Stimulated activated naive CD8-positive, alpha-beta T cell treated with anti-CD3 and anti-CD28 coated beads, Interleukin-15, Interleukin-2, amounts not matched to agents 100 ng/mL and 50 ng/mL, for 24 hours (primary cell): ENCODE measurements at regions not wholly inside any gene's neighbourhood (a gene's known extent, or its start where the extent isn't known, plus 50 kb on each side); places are given as distances from the start of the nearest gene placed in this dataset.
"Not testable (repeated sequence)": the region's sequence is repeated elsewhere in the genome, so short reads cannot be mapped to it uniquely, and the experiment has no call there.

Source experiments
- H3K27ac Mint-ChIP-seq: one replicate; pipeline ENCODE4 v1.8.0; 2021; ENCODE audit warnings: mild to moderate bottlenecking, mixed read lengths
- H3K27me3 Mint-ChIP-seq: one replicate; pipeline ENCODE4 v1.8.0; 2021; ENCODE audit warnings: mixed read lengths
- H3K36me3 Mint-ChIP-seq: one replicate; pipeline ENCODE4 v1.8.0; 2021; ENCODE audit warnings: low read depth, mixed read lengths
- H3K4me1 Mint-ChIP-seq: one replicate; pipeline ENCODE4 v1.8.0; 2021; ENCODE audit warnings: low read depth, mixed read lengths
- H3K4me3 Mint-ChIP-seq: one replicate; pipeline ENCODE4 v1.8.0; 2021; ENCODE audit warnings: mild to moderate bottlenecking, mixed read lengths
- H3K9me3 Mint-ChIP-seq: one replicate; pipeline ENCODE4 v1.8.0; 2021; ENCODE audit warnings: mixed read lengths

DNA sequence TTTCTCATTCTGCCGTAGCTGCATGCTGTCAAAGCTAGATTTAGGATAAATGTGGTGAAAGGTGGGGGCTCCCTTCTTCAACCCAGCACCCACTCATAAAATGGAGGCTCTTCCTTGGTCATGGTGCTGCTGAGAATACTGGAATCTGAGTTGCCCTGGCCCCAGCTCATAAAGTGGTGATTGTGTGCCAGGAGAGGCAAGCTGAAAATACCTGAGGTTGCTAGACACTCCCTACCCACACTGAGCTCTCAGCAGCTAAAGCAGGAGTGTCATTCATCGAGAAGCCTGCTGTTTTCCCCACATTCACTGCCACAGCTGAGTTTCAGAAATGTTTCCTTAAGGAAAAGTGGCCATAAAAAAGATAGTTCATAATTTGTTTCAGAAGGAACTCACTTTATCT is 297.1 kb upstream of the RBMS1 start:
- Mint-ChIP-seq H3K4me3 (no peak overlapping the region), H3K36me3 (no peaks in the 10 kb centered on the region), H3K27ac (no peak overlapping the region), H3K9me3 (no peaks in the 10 kb centered on the region), H3K4me1 (no peaks in the 10 kb centered on the region), H3K27me3 (peaks cover 3% of the 10 kb centered on the region)

DNA sequence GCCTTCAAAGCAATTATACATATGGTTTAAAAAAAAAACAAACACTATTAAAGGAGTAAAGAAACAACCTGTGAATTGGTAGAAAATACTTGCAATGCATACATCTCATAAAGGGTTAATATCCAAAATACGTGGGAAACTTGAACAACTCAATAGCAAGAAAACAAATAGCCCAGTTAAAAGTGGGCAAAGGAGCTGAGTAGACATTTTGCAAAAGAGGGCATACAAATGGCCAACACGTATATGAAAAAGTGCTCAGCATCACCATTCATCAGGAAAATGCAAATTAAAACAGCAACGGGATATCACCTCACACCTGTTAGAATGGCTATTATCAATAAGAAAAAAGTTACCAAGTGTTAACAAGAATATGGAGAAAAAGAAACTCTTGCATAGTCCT is 298.3 kb upstream of the RBMS1 start:
- Mint-ChIP-seq H3K9me3 (no peaks in the 10 kb centered on the region), H3K4me1 (no peaks in the 10 kb centered on the region), H3K27ac (no peak overlapping the region), H3K36me3 (no peaks in the 10 kb centered on the region), H3K4me3 (no peak overlapping the region), H3K27me3 (peaks cover 3% of the 10 kb centered on the region)

DNA sequence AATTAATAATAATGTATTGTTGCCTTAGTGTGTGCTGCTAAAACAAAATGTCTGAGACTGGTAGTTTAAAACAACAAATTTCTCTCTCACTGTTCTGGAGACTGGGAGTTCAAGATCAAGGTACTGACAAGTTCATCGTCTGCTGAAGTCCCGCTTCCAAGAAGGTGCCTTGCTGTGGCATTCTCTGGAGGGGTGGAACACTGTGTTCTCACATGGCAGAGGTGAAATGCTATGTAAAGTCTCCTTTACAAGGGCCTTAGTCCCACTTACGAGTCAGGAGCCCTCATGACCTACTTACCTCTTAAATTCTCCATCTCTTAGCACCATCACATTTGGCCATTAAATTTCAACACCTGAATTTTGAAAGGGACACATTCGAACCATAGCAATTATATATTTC is 299.2 kb upstream of the RBMS1 start:
- Mint-ChIP-seq H3K4me1 (no peaks in the 10 kb centered on the region), H3K27ac (no peak overlapping the region), H3K4me3 (no peak overlapping the region), H3K36me3 (no peaks in the 10 kb centered on the region), H3K9me3 (no peaks in the 10 kb centered on the region), H3K27me3 (peaks cover 3% of the 10 kb centered on the region)

DNA sequence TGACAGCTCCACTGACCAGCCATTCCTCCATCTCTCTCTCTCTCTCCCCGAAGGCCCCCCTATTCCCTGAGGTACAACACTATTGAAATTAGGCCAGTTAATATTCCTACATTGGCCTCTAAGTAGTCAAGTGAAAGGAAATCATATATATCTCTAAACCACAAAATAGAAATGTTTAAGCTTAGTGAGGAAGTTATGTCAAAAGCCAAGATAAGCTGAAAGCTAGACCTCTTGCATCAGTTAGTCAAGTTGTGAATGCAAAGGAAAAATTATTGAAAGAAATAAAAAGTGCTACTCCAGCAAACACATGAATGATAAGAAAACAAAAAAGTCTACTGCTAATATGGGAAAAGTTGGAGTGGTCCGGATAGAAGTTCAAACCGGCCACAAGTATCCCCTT is 301.3 kb upstream of the RBMS1 start:
- no peak overlapping the region for H3K4me3 Mint-ChIP-seq

DNA sequence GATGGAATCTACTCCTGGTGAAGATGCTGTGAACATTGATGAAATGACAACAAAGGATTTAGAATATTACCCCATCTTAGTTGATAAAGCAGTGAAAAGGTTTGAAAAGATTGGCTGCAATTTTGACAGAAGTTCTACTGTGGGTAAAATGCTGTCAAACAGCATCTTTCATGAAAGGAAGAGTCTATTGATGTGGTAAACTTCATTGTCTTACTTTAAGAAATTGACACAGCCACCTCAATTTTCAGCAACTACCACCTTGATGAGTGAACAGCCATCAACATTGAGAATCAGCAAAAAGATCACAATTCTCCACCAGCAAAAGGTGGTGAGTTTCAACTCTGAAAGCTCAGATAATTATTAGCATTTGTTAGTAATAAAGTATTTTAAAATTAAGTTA is 310.3 kb upstream of the RBMS1 start:
- no peaks in the 10 kb centered on the region for H3K36me3 Mint-ChIP-seq
- H3K27ac Mint-ChIP-seq, result no peak overlapping the region
- no peak overlapping the region for H3K4me3 Mint-ChIP-seq
- peaks cover 9% of the 10 kb centered on the region for H3K9me3 Mint-ChIP-seq
- H3K4me1 Mint-ChIP-seq, result peaks cover 6% of the 10 kb centered on the region
- no peaks in the 10 kb centered on the region for H3K27me3 Mint-ChIP-seq

More for the DNA sequence above, 301.3 kb upstream of the RBMS1 start:
- Mint-ChIP-seq H3K9me3 (no peaks in the 10 kb centered on the region), H3K27ac (no peak overlapping the region), H3K27me3 (no peaks in the 10 kb centered on the region), H3K36me3 (no peaks in the 10 kb centered on the region), H3K4me1 (no peaks in the 10 kb centered on the region)

DNA sequence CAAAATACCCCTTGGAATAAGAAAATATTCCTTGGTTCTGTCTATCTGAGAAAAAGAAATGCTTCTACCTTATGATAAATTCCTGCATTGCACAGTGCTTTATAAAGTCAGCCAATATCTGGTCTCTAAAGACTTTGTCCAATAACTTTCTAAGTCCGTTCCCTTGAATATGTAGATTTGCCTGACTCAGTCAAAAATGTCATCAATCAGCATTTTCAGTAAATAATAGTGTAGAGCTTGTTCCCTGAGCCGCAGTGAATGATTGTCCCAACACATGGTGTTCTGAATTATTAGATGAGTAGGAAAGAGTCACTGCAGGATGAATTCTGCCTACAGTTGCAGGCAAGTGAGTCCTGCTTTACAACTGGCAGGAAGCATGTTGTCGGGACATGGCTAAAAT is 316.8 kb upstream of the RBMS1 start:
- Mint-ChIP-seq H3K36me3 (no peaks in the 10 kb centered on the region), H3K27me3 (peaks cover 4% of the 10 kb centered on the region), H3K4me3 (no peak overlapping the region), H3K4me1 (no peaks in the 10 kb centered on the region), H3K27ac (no peak overlapping the region), H3K9me3 (peaks cover 9% of the 10 kb centered on the region)

DNA sequence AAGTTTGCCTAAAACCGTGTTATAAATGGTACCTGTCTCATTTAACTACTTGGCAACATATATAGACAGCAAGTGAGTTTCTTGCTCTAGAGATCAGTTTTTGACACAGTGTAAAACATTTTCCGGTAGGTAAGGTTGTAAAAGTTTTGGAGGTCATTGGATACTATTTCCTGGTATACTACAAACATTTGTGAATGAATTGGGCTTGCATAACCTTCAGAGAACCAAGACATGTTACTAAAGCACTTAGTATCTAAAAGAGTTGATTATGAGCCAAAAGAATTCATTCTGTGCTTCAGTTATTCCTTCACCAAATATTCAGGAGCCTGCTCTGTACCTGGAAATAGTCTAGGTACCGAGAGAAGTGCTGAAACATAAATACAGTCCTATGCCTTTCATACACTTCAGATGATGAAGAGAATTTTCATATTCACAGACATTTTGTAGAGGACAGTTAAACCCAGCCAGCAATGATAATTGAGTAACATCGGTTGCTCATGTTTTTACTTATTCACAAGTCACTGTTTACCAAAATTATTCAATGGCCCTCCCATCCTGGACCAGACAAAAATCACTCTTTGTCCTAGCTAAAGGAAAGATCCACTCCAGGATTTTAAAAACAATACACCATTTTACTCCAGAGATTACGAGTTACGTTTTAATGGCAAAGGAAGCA is 319.4 kb upstream of the RBMS1 start:
- no peak overlapping the region for H3K4me3 Mint-ChIP-seq
- peaks cover 4% of the 10 kb centered on the region for H3K27me3 Mint-ChIP-seq
- H3K36me3 Mint-ChIP-seq, result no peaks in the 10 kb centered on the region
- H3K9me3 Mint-ChIP-seq, result no peaks in the 10 kb centered on the region
- H3K4me1 Mint-ChIP-seq, result no peaks in the 10 kb centered on the region
- H3K27ac Mint-ChIP-seq, result no peak overlapping the region

DNA sequence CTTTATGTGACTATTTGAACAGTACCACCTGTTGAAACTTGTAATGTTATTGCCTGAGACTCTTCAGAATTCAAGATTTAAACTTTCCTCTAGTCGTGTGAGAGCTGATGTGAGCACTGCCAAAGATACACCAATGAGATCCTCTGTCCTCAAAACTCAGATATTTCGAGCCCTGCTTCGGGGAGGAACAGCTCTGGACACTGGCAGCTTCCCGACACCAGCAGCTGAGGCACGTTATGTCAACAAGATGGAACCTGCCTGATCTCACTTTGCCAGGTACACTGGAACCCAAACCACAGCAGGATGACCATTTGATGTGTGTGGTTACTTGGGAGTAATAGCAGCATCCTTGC is 319.9 kb upstream of the RBMS1 start:
- no peaks in the 10 kb centered on the region for H3K9me3 Mint-ChIP-seq
- peaks cover 4% of the 10 kb centered on the region for H3K27me3 Mint-ChIP-seq
- H3K4me3 Mint-ChIP-seq, result no peak overlapping the region
- no peak overlapping the region for H3K27ac Mint-ChIP-seq
- H3K36me3 Mint-ChIP-seq, result no peaks in the 10 kb centered on the region
- no peaks in the 10 kb centered on the region for H3K4me1 Mint-ChIP-seq

DNA sequence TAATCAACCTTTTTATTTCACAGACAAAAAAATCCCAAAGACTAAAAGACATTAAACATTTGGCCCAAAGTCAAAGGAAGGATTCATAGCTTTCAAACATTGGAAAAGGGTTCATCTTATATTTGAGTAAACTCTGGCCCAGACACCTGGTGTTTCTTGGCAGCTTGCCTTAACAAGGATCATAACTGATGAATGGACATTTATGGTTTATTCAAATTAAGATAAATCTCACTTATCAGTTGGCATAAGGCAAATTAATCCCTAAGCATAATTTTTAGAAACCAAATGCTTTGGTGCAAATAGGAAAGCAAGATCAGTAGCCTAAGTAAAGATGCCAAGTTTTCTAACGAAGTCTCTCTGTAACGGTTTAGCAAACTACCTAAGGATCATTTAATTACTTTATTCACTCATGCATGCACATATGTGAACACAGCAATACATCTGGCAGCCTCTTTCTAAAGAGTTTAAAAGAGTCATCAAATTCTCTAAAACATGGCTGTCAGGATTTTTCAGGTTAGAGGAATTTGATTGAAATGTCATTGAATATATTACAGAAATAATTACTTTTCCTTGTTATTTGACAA is 323.4 kb upstream of the RBMS1 start:
- Mint-ChIP-seq H3K4me1 (no peaks in the 10 kb centered on the region), H3K27me3 (no peaks in the 10 kb centered on the region), H3K36me3 (no peaks in the 10 kb centered on the region), H3K9me3 (peaks cover 3% of the 10 kb centered on the region), H3K4me3 (no peak overlapping the region), H3K27ac (no peak overlapping the region)

DNA sequence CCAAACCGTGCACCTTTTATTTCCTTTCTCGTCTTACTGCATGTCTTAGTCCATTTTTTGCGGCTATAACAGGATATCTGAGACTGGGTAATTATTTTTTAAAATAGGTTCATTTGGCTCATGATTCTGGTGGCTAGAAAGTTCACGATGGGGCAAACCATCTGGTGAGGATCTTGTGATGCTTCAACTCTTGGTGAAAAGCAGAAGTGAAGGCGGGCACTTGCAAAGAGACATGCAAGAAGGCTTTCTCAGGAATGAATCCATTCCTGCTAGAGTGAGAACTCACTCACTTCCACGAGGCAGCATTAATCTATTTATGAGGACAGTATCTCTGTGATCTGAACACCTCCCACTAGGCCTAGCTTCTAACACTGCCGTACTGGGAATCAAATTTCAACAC is 327.1 kb upstream of the RBMS1 start:
- peaks cover 31% of the 10 kb centered on the region for H3K9me3 Mint-ChIP-seq
- no peaks in the 10 kb centered on the region for H3K27me3 Mint-ChIP-seq
- H3K27ac Mint-ChIP-seq, result no peak overlapping the region
- H3K4me1 Mint-ChIP-seq, result no peaks in the 10 kb centered on the region
- peaks cover 8% of the 10 kb centered on the region for H3K36me3 Mint-ChIP-seq
- no peak overlapping the region for H3K4me3 Mint-ChIP-seq

DNA sequence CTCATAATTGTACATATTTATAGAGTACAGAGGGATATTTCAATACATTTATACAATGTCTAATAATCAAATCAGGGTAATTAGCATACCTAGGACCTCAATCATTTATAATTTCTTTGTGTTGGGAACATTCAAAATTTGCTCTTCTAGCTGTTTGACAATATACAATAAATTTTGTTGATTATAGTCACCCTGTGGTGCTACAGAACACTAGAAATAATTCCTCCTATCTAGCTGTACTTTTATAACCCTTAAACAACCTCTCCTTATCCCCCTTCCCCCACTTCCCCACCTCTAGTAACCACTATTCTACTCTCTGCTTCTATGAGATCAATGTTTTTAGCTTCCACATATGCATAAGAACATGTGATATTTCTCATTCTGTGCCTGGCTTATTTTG is 328.4 kb upstream of the RBMS1 start:
- H3K27ac Mint-ChIP-seq, result no peak overlapping the region
- no peaks in the 10 kb centered on the region for H3K4me1 Mint-ChIP-seq
- H3K27me3 Mint-ChIP-seq, result no peaks in the 10 kb centered on the region
- peaks cover 41% of the 10 kb centered on the region for H3K9me3 Mint-ChIP-seq
- H3K36me3 Mint-ChIP-seq, result peaks cover 8% of the 10 kb centered on the region
- no peak overlapping the region for H3K4me3 Mint-ChIP-seq

DNA sequence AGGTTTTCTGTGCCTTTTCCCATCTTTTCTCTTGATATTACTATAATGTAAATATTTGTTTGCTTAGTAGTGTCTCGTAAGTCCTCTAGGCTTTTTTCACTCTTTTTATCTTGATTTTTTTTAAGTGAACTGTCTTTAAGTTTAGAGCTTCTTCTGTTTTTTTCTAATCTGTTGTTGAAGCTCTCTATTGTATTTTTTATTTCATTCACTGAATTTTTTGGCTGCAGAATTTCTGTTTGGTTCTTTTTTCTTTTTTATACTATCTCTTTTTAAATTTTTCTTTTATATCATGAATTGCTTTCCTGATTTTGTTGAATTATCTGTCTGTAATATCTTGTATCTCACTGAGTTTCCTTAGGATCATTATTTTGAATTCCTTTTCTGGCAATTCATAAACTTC is 331.8 kb upstream of the RBMS1 start:
- no peaks in the 10 kb centered on the region for H3K27me3 Mint-ChIP-seq
- H3K27ac Mint-ChIP-seq, result no peak overlapping the region
- H3K9me3 Mint-ChIP-seq, result peaks cover 53% of the 10 kb centered on the region
- H3K36me3 Mint-ChIP-seq, result peaks cover 8% of the 10 kb centered on the region
- no peaks in the 10 kb centered on the region for H3K4me1 Mint-ChIP-seq
- no peak overlapping the region for H3K4me3 Mint-ChIP-seq

DNA sequence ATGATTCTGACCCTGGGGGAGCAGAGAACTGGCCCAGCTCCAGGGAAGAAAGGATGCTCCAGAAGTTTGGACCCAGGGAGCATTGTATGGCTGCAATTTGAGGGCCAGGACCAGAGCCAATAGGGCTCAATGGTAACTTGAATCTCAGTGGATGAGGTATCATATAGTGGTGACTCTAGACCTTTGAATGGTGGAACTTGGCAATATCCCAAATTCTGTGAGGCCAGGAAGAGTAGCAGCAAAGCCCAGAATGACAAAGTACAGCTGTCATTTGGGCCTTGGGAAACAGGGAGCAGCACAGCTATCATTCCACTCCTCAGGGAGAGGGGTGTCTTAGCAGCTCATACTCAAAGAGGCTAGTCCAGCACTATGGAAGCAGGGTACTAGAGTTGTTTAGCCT is 332.9 kb upstream of the RBMS1 start:
- H3K4me1 Mint-ChIP-seq, result no peaks in the 10 kb centered on the region
- H3K36me3 Mint-ChIP-seq, result peaks cover 8% of the 10 kb centered on the region
- H3K27ac Mint-ChIP-seq, result no peak overlapping the region
- H3K27me3 Mint-ChIP-seq, result no peaks in the 10 kb centered on the region
- H3K9me3 Mint-ChIP-seq, result peaks cover 51% of the 10 kb centered on the region
- H3K4me3 Mint-ChIP-seq, result no peak overlapping the region

DNA sequence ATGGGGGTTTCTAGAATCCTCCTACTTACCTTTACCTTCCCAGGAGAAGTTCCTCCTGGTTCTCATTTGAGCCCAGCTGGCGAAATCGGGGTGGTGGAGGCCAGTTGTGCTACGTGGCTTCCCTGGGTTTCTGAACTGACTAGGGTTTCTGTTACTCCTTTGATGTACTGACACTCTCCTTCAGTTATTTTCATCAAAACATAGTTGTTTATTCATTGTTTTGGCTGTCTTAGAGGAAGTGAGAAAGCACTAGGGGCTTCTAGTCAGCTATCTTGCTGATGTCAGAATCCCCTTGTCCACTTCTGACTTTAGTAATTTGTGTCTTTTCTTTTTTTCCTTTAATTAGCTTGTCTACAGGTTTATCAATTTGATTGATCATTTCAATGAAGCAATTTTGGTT is 332.2 kb upstream of the TANK start:
- H3K4me1 Mint-ChIP-seq, result no peaks in the 10 kb centered on the region
- no peak overlapping the region for H3K27ac Mint-ChIP-seq
- peaks cover 8% of the 10 kb centered on the region for H3K36me3 Mint-ChIP-seq
- peaks cover 42% of the 10 kb centered on the region for H3K9me3 Mint-ChIP-seq
- no peaks in the 10 kb centered on the region for H3K27me3 Mint-ChIP-seq
- no peak overlapping the region for H3K4me3 Mint-ChIP-seq

DNA sequence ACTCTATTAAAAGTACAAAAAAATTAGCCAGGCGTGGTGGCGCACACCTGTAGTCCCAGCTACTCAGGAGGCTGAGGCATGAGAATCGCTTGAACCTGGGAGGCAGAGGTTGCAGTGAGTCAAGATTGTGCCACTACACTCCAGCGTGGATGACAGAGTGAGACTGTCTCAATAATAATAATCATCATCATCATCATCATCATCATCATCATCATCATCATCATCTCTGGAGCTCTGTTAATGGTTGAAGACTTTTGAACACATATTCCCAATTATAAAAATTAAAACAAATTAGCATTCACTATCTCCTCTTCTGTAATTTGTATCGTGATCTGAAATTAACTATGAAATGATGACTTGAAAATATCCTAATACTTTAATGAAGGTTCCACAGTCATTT is 327.8 kb upstream of the TANK start:
- not testable (repeated sequence) for H3K4me1 Mint-ChIP-seq, H3K27me3 Mint-ChIP-seq, H3K4me3 Mint-ChIP-seq, H3K36me3 Mint-ChIP-seq, H3K27ac Mint-ChIP-seq
- H3K9me3 Mint-ChIP-seq, result peaks cover 13% of the 10 kb centered on the region

DNA sequence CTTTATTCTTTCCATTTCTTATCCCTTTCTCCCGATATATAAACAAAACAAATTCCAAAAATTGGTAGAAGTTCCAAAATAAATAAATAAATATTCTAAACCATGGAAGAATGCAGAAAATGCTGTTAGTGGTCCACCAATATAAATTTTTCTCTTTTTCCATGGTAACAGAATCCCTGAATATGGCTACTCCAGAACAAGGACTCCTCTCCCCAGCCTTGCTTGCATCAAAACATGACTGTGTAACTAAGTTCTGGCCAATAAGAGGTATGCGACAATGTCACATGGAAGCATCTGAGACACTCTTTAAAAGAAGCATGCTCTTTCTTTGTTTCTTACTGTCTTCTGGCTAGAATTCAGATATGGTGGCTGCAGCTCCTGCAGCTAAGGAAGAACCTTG is 325.1 kb upstream of the TANK start:
- H3K9me3 Mint-ChIP-seq, result no peaks in the 10 kb centered on the region
- no peaks in the 10 kb centered on the region for H3K4me1 Mint-ChIP-seq
- H3K27me3 Mint-ChIP-seq, result peaks cover 4% of the 10 kb centered on the region
- no peak overlapping the region for H3K27ac Mint-ChIP-seq
- no peak overlapping the region for H3K4me3 Mint-ChIP-seq
- no peaks in the 10 kb centered on the region for H3K36me3 Mint-ChIP-seq
